HFFc6 (cell line): ENCODE measurements at regions not wholly inside any gene's neighbourhood (a gene's known extent, or its start where the extent isn't known, plus 50 kb on each side); places are given as distances from the start of the nearest gene placed in this dataset.
A peak's percentile ranks its signal among the peaks of the same experiment; 100 is the strongest.

Source experiments
- DNase-seq: peaks from one replicate; pipeline ENCODE4 v3.0.0-alpha.2; 2018
- H3K27ac Mint-ChIP-seq: 2 replicates; pipeline ENCODE4 v1.8.0; 2020; ENCODE audit warnings: mild to moderate bottlenecking, mixed read lengths
- H3K27me3 Mint-ChIP-seq: 2 replicates; pipeline ENCODE4 v1.8.0; 2021; ENCODE audit warnings: mild to moderate bottlenecking, moderate library complexity, mixed read lengths; ENCODE audit not compliant: insufficient read depth
- H3K36me3 Mint-ChIP-seq: 2 replicates; pipeline ENCODE4 v1.8.0; 2021; ENCODE audit warnings: low read depth, mixed read lengths
- H3K4me1 Mint-ChIP-seq: 2 replicates; pipeline ENCODE4 v1.8.0; 2020; ENCODE audit warnings: low read depth, mixed read lengths
- H3K4me3 Mint-ChIP-seq: 2 replicates; pipeline ENCODE4 v1.8.0; 2020; ENCODE audit warnings: mild to moderate bottlenecking, moderate library complexity, mixed read lengths
- H3K9me3 Mint-ChIP-seq: 2 replicates; pipeline ENCODE4 v1.8.0; 2020; ENCODE audit warnings: mild to moderate bottlenecking, mixed read lengths
- CTCF ChIP-seq: fragments of 200-600 bp; sonication (generic); IDR thresholded peaks from 2 replicates; pipeline ENCODE4 v1.5.0; 2021; ENCODE audit warnings: antibody characterized with exemption, mild to moderate bottlenecking

DNA sequence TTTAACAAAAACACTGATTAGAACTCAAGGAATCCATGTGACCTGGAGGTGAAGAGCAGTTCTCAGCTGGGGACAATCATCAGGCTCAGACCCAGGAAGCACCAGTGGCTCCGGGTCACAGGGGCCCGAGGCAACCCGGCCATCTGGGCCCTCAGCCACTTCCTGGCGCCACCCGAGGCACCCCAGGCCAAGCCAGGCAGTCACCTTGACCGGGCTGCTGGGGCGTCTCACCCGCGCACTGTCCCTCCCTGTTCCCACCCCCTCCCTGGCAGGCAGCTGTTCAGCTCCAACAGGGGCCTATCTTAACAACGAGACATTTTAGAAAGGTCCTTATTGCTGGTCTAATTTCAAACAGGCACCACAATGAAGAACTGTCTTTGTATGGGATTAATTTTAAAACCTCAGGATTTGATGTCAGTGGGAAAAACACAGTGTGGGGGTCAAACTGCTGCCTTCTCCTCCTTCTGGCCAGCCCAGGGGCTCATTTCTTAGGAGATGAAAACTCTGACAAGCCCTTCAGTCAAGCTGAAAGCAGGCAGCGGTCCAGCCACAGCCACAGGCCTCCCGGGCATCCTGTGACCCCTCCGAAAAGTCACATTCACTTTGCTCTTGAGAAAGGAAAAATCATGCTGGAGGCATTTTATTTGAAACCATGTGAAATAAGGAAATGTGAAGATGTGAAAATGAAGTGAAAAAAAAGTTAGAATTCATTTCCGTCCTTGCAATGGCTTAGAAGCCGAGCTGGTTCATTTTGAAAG is 83.3 kb downstream of the KCTD15 start:
- Mint-ChIP-seq H3K27me3 (peaks cover 7% of the 10 kb centered on the region), H3K36me3 (no peaks in the 10 kb centered on the region), H3K4me3 (no peak overlapping the region), H3K4me1 (peaks cover 6% of the 10 kb centered on the region; the same call in 1 of the 2 replicates), H3K9me3 (no peaks in the 10 kb centered on the region), H3K27ac (no peak overlapping the region)
- no peak for DNase-seq
- no peak for TF ChIP-seq CTCF

- Mint-ChIP-seq H3K9me3 (peaks cover 7% of the 10 kb centered on the region; the same call in 1 of the 2 replicates), H3K27me3 (peaks cover 2% of the 10 kb centered on the region), H3K27ac (no peak overlapping the region), H3K4me3 (peak overlapping the region; percentile 31), H3K4me1 (peaks cover 6% of the 10 kb centered on the region; the same call in 1 of the 2 replicates), H3K36me3 (no peaks in the 10 kb centered on the region)
- no peak for TF ChIP-seq CTCF
- DNase-seq: no peak
These were observed 87.3 kb downstream of the KCTD15 start for GRCh38 chr19:33883859-33884519.

DNA sequence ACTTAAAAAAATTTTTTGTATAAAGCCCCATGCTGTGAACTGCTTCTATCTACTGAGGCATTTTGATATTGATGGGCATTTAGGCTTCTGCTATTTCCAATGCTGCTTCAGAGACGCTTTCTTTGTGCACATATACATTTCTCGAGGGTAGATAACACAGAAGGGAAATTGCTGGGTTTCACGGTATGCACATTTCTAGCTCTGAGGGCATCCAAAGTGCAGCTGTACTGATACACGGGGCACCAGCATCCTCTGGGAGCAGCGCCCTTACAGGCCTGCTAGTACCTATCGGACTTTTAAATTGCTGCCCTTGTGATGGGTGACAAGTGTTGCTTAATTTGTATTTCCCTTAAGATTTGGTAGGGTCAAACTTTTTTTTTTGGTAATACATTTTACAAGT is 88.6 kb downstream of the KCTD15 start:
- Mint-ChIP-seq H3K9me3 (peaks cover 7% of the 10 kb centered on the region; the same call in 1 of the 2 replicates), H3K4me1 (peaks cover 6% of the 10 kb centered on the region; the same call in 1 of the 2 replicates), H3K27me3 (no peaks in the 10 kb centered on the region; the same call in none of the 2 replicates), H3K4me3 (no peak overlapping the region), H3K27ac (no peak overlapping the region), H3K36me3 (no peaks in the 10 kb centered on the region)
- no peak for TF ChIP-seq CTCF
- DNase-seq: no peak

- DNase-seq: no peak
- peaks cover 13% of the 10 kb centered on the region; the same call in 1 of the 2 replicates for H3K9me3 Mint-ChIP-seq
- no peaks in the 10 kb centered on the region for H3K36me3 Mint-ChIP-seq
- peaks cover 6% of the 10 kb centered on the region; the same call in 1 of the 2 replicates for H3K4me1 Mint-ChIP-seq
- no peak for TF ChIP-seq CTCF
- H3K4me3 Mint-ChIP-seq: no peak overlapping the region
- H3K27ac Mint-ChIP-seq: no peak overlapping the region
- no peaks in the 10 kb centered on the region; the same call in none of the 2 replicates for H3K27me3 Mint-ChIP-seq
These were observed 91.2 kb downstream of the KCTD15 start for GRCh38 chr19:33887891-33888290.

GRCh38 chr19:33888665-33889064 is 92.0 kb downstream of the KCTD15 start:
- H3K27ac Mint-ChIP-seq: no peak overlapping the region
- H3K4me3 Mint-ChIP-seq: no peak overlapping the region
- peaks cover 13% of the 10 kb centered on the region; the same call in 1 of the 2 replicates for H3K9me3 Mint-ChIP-seq
- no peaks in the 10 kb centered on the region; the same call in none of the 2 replicates for H3K27me3 Mint-ChIP-seq
- peaks cover 6% of the 10 kb centered on the region; the same call in 1 of the 2 replicates for H3K4me1 Mint-ChIP-seq
- no peaks in the 10 kb centered on the region for H3K36me3 Mint-ChIP-seq
- no peak for DNase-seq
- TF ChIP-seq CTCF: no peak
